ENCODE measurements at regions not wholly inside any gene's neighbourhood (a gene's known extent, or its start where the extent isn't known, plus 50 kb on each side); places are given as distances from the start of the nearest gene placed in this dataset.

- Histone ChIP-seq H3K4me3 (no peak overlapping the region), H3K4me1 (peaks cover 0 to 4% of the 10 kb centered on the region in 2 donors), H3K9me3 (no peaks in the 10 kb centered on the region), H3K27me3 (no peaks in the 10 kb centered on the region), H3K27ac (no peak overlapping the region), H3K36me3 (no peaks in the 10 kb centered on the region)
- TF ChIP-seq CTCF (IDR thresholded peaks at IDR 0.05) (no peak), POLR2AphosphoS5 (IDR thresholded peaks at IDR 0.05) (no peak), POLR2A (IDR thresholded peaks at IDR 0.05) (no peak)
- no peak for DNase-seq (ENCODE audit: low spot score in 2 of 2)
- intact Hi-C loops (cut with DNase I; ENCODE audit: low total_unique reads), result no loop called here
These were observed 104.5 kb downstream of the VAPA start for GRCh38 chr18:10018289-10018688.

GRCh38 chr18:10020171-10020570 is 106.4 kb downstream of the VAPA start:
- Histone ChIP-seq H3K27me3 (no peaks in the 10 kb centered on the region), H3K9me3 (no peaks in the 10 kb centered on the region), H3K27ac (no peak overlapping the region), H3K36me3 (no peaks in the 10 kb centered on the region), H3K4me3 (no peak overlapping the region), H3K4me1 (peaks cover 0 to 4% of the 10 kb centered on the region in 2 donors)
- intact Hi-C loops (cut with DNase I; ENCODE audit: low total_unique reads), result no loop called here
- TF ChIP-seq POLR2AphosphoS5 (IDR thresholded peaks at IDR 0.05) (no peak), CTCF (IDR thresholded peaks at IDR 0.05) (no peak), POLR2A (IDR thresholded peaks at IDR 0.05) (no peak)
- DNase-seq (ENCODE audit: low spot score in 2 of 2), result no peak

- H3K4me1 ChIP-seq, result no peaks in the 10 kb centered on the region
- H3K4me3 ChIP-seq, result no peak overlapping the region
- H3K27ac ChIP-seq, result no peak overlapping the region
- no peaks in the 10 kb centered on the region for H3K36me3 ChIP-seq
- no peak for DNase-seq (ENCODE audit: low spot score in 2 of 2)
- no peaks in the 10 kb centered on the region for H3K9me3 ChIP-seq
- H3K27me3 ChIP-seq, result no peaks in the 10 kb centered on the region
- intact Hi-C loops (cut with DNase I; ENCODE audit: low total_unique reads), result no loop called here
- TF ChIP-seq POLR2A (IDR thresholded peaks at IDR 0.05) (no peak), POLR2AphosphoS5 (IDR thresholded peaks at IDR 0.05) (no peak), CTCF (IDR thresholded peaks at IDR 0.05) (no peak)
These were observed 108.5 kb downstream of the VAPA start for GRCh38 chr18:10022365-10022764.

- TF ChIP-seq POLR2AphosphoS5 (IDR thresholded peaks at IDR 0.05) (no peak), POLR2A (IDR thresholded peaks at IDR 0.05) (no peak), CTCF (IDR thresholded peaks at IDR 0.05) (no peak)
- no peak for DNase-seq (ENCODE audit: low spot score in 2 of 2)
These were observed 110.2 kb downstream of the VAPA start for GRCh38 chr18:10023853-10024570.

GRCh38 chr18:10025711-10026670 is 112.2 kb downstream of the VAPA start:
- Histone ChIP-seq H3K36me3 (no peaks in the 10 kb centered on the region), H3K9me3 (no peaks in the 10 kb centered on the region), H3K4me1 (no peaks in the 10 kb centered on the region), H3K27ac (no peak overlapping the region), H3K4me3 (no peak overlapping the region), H3K27me3 (no peaks in the 10 kb centered on the region)
- no peak for DNase-seq (ENCODE audit: low spot score in 2 of 2)
- intact Hi-C loops (cut with DNase I; ENCODE audit: low total_unique reads), result no loop called here
- TF ChIP-seq CTCF (IDR thresholded peaks at IDR 0.05) (no peak), POLR2AphosphoS5 (IDR thresholded peaks at IDR 0.05) (no peak), POLR2A (IDR thresholded peaks at IDR 0.05) (no peak)

More at GRCh38 chr18:10023853-10024570, 110.2 kb downstream of the VAPA start:
- intact Hi-C loops (cut with DNase I; ENCODE audit: low total_unique reads), result no loop called here
- H3K27me3 ChIP-seq, result no peaks in the 10 kb centered on the region
- H3K27ac ChIP-seq, result no peak overlapping the region
- H3K9me3 ChIP-seq, result no peaks in the 10 kb centered on the region
- no peaks in the 10 kb centered on the region for H3K36me3 ChIP-seq
- H3K4me1 ChIP-seq, result no peaks in the 10 kb centered on the region
- no peak overlapping the region for H3K4me3 ChIP-seq

Measured in breast epithelium (tissue), 4 donors.